H9 (cell line): ENCODE measurements at regions not wholly inside any gene's neighbourhood (a gene's known extent, or its start where the extent isn't known, plus 50 kb on each side); places are given as distances from the start of the nearest gene placed in this dataset.

Experiments used
- DNase-seq: peaks from one replicate; pipeline ENCODE4 v3.0.0-alpha.2; 2017
- H2AFZ ChIP-seq: one replicate; pipeline ENCODE4 v1.6.1; 2013; ENCODE audit warnings: mild to moderate bottlenecking, low read length, control low read depth, moderate library complexity
- H2AK5ac ChIP-seq: 2 replicates; pipeline ENCODE4 v1.6.1; 2013; ENCODE audit warnings: low read length, control low read depth, mixed read lengths; ENCODE audit not compliant: insufficient read length
- H2BK120ac ChIP-seq: one replicate; pipeline ENCODE4 v1.6.1; 2013; ENCODE audit warnings: low read depth, mild to moderate bottlenecking, low read length, control low read depth, inconsistent platforms; ENCODE audit not compliant: poor library complexity, severe bottlenecking
- H2BK12ac ChIP-seq: 2 replicates; pipeline ENCODE4 v1.6.1; 2013; ENCODE audit warnings: low read length, control low read depth, mixed read lengths, low read depth; ENCODE audit not compliant: insufficient read length
- H2BK15ac ChIP-seq: 2 replicates; pipeline ENCODE4 v1.6.1; 2013; ENCODE audit warnings: low read depth, low read length, control low read depth
- H2BK20ac ChIP-seq: one replicate; pipeline ENCODE4 v1.6.1; 2013; ENCODE audit warnings: low read depth, mild to moderate bottlenecking, low read length, control low read depth, inconsistent platforms; ENCODE audit not compliant: poor library complexity, severe bottlenecking
- H2BK5ac ChIP-seq: 2 replicates; pipeline ENCODE4 v1.6.1; 2013; ENCODE audit warnings: low read length, control low read depth, mixed read lengths; ENCODE audit not compliant: insufficient read length
- H3K14ac ChIP-seq: 2 replicates; pipeline ENCODE4 v1.6.1; 2013; ENCODE audit warnings: low read length, control low read depth; ENCODE audit not compliant: insufficient read depth
- H3K18ac ChIP-seq: 2 replicates; pipeline ENCODE4 v1.6.1; 2013; ENCODE audit warnings: low read depth, mild to moderate bottlenecking, mixed read lengths, low read length, control low read depth; ENCODE audit not compliant: insufficient read length
- H3K23ac ChIP-seq: 2 replicates; pipeline ENCODE4 v1.6.1; 2013; ENCODE audit warnings: low read length, control low read depth, mixed read lengths, low read depth; ENCODE audit not compliant: insufficient read length
- H3K23me2 ChIP-seq: 2 replicates; pipeline ENCODE4 v1.6.1; 2013; ENCODE audit warnings: low read depth, mild to moderate bottlenecking, mixed read lengths, low read length, control low read depth; ENCODE audit not compliant: insufficient read length, poor library complexity, severe bottlenecking
- H3K27ac ChIP-seq: 2 replicates; pipeline ENCODE4 v1.5.1; 2013; ENCODE audit warnings: low read length, control low read depth, mixed read lengths, low read depth; ENCODE audit not compliant: insufficient read length
- H3K27me3 ChIP-seq: 2 replicates; pipeline ENCODE4 v1.6.1; 2013; ENCODE audit warnings: low read length, control low read depth, inconsistent platforms; ENCODE audit not compliant: insufficient read depth
- H3K4ac ChIP-seq: 2 replicates; pipeline ENCODE4 v1.6.1; 2013; ENCODE audit warnings: low read depth, mild to moderate bottlenecking, control low read depth, inconsistent platforms, low read length, moderate library complexity
- H3K4me1 ChIP-seq: 2 replicates; pipeline ENCODE4 v1.6.1; 2013; ENCODE audit warnings: low read length, control low read depth, inconsistent platforms; ENCODE audit not compliant: insufficient read depth
- H3K4me2 ChIP-seq: 2 replicates; pipeline ENCODE4 v1.6.1; 2013; ENCODE audit warnings: low read length, control low read depth, mixed read lengths; ENCODE audit not compliant: insufficient read length, insufficient read depth
- H3K56ac ChIP-seq: 2 replicates; pipeline ENCODE4 v1.6.1; 2013; ENCODE audit warnings: low read depth, mild to moderate bottlenecking, mixed read lengths, low read length, control low read depth; ENCODE audit not compliant: insufficient read length
- H3K79me1 ChIP-seq: 2 replicates; pipeline ENCODE4 v1.6.1; 2013; ENCODE audit warnings: low read depth, mild to moderate bottlenecking, moderate library complexity, low read length, control low read depth, inconsistent platforms; ENCODE audit not compliant: insufficient read depth, poor library complexity, severe bottlenecking
- H3K79me2 ChIP-seq: 2 replicates; pipeline ENCODE4 v1.6.1; 2013; ENCODE audit warnings: low read length, control low read depth, inconsistent platforms; ENCODE audit not compliant: insufficient read depth
- H3K9ac ChIP-seq: 2 replicates; pipeline ENCODE4 v1.6.1; 2013; ENCODE audit warnings: low read length, control low read depth, mixed read lengths; ENCODE audit not compliant: insufficient read length; ENCODE audit errors: extremely low read depth
- H3K9me3 ChIP-seq: one replicate; pipeline ENCODE4 v1.6.1; 2013; ENCODE audit warnings: low read depth, low read length, inconsistent platforms; ENCODE audit not compliant: control insufficient read depth
- H3T11ph ChIP-seq: one replicate; pipeline ENCODE4 v1.6.1; 2013; ENCODE audit warnings: mild to moderate bottlenecking, low read length, control low read depth, inconsistent platforms
- H4K20me1 ChIP-seq: one replicate; pipeline ENCODE4 v1.6.1; 2013; ENCODE audit not compliant: control insufficient read depth, insufficient read length, insufficient read depth
- H4K5ac ChIP-seq: 2 replicates; pipeline ENCODE4 v1.6.1; 2013; ENCODE audit warnings: low read depth, mild to moderate bottlenecking, mixed read lengths, low read length, control low read depth; ENCODE audit not compliant: insufficient read length
- H4K8ac ChIP-seq: replicated peaks from 2 replicates; pipeline ENCODE4 v1.6.1; 2013; ENCODE audit warnings: low read length, control low read depth, mixed read lengths, low read depth; ENCODE audit not compliant: insufficient read length
- H4K91ac ChIP-seq: 2 replicates; pipeline ENCODE4 v1.6.1; 2013; ENCODE audit warnings: low read depth, mild to moderate bottlenecking, moderate library complexity, mixed read lengths, low read length, control low read depth; ENCODE audit not compliant: insufficient read length
- H3K27ac Mint-ChIP-seq, 3 experiments: 2 replicates in 2 of 3; 3 replicates in 1 of 3; pipeline ENCODE4 v1.8.0; 2020 to 2021; ENCODE audit warnings: mixed read lengths in 3 of 3, mild to moderate bottlenecking in 1 of 3, moderate library complexity in 1 of 3
- H3K27me3 Mint-ChIP-seq: 2 replicates; pipeline ENCODE4 v1.8.0; 2021; ENCODE audit warnings: low read depth, mild to moderate bottlenecking, moderate library complexity, mixed read lengths
- H3K36me3 Mint-ChIP-seq, 3 experiments: 2 replicates in 2 of 3; 3 replicates in 1 of 3; pipeline ENCODE4 v1.8.0; 2020 to 2021; ENCODE audit warnings: low read depth in 3 of 3, mixed read lengths in 3 of 3; ENCODE audit not compliant: insufficient read depth in 1 of 3
- H3K4me1 Mint-ChIP-seq, 2 experiments: 2 replicates each; pipeline ENCODE4 v1.8.0; 2020; ENCODE audit warnings: mixed read lengths in 2 of 2
- H3K4me3 Mint-ChIP-seq, 2 experiments: 2 replicates in 1 of 2; 3 replicates in 1 of 2; pipeline ENCODE4 v1.8.0; 2020 to 2021; ENCODE audit warnings: mild to moderate bottlenecking in 2 of 2, mixed read lengths in 2 of 2, moderate library complexity in 1 of 2
- H3K9me3 Mint-ChIP-seq, 2 experiments: 2 replicates in 1 of 2; 3 replicates in 1 of 2; pipeline ENCODE4 v1.8.0; 2020; ENCODE audit warnings: mild to moderate bottlenecking in 2 of 2, mixed read lengths in 2 of 2, moderate library complexity in 1 of 2
- CTCF ChIP-seq: fragments of 200-600 bp; sonication (generic); conservative IDR thresholded peaks from 3 replicates; pipeline ENCODE4 v1.8.0; 2021; ENCODE audit warnings: antibody characterized with exemption, mild to moderate bottlenecking

- Histone ChIP-seq H3K9ac (no peak overlapping the region), H3K23ac (no peak overlapping the region), H3K4ac (no peak overlapping the region), H2BK5ac (no peak overlapping the region), H2AFZ (no peak overlapping the region), H3K18ac (no peak overlapping the region), H3K79me1 (no peaks in the 10 kb centered on the region), H3K14ac (no peak overlapping the region), H2AK5ac (no peak overlapping the region), H4K91ac (no peak overlapping the region), H3K27ac (no peak overlapping the region), H3K4me1 (no peaks in the 10 kb centered on the region), H3K27me3 (no peaks in the 10 kb centered on the region), H2BK12ac (no peak overlapping the region), H2BK20ac (no peak overlapping the region), H3T11ph (no peak overlapping the region), H3K23me2 (no peaks in the 10 kb centered on the region), H3K4me2 (no peak overlapping the region), H2BK120ac (no peak overlapping the region), H2BK15ac (no peak overlapping the region), H4K20me1 (no peaks in the 10 kb centered on the region), H4K5ac (no peak overlapping the region), H3K9me3 (no peaks in the 10 kb centered on the region), H3K56ac (no peak overlapping the region), H4K8ac (no peak overlapping the region), H3K79me2 (no peaks in the 10 kb centered on the region)
- DNase-seq, result no peak
- H3K36me3 Mint-ChIP-seq, result no peaks in the 10 kb centered on the region; a peak in 1 of 7 replicates
- H3K4me1 Mint-ChIP-seq, result no peaks in the 10 kb centered on the region
- no peak overlapping the region for H3K27ac Mint-ChIP-seq
- no peaks in the 10 kb centered on the region for H3K27me3 Mint-ChIP-seq
- H3K4me3 Mint-ChIP-seq, result no peak overlapping the region
- no peak for TF ChIP-seq CTCF
- no peaks in the 10 kb centered on the region for H3K9me3 Mint-ChIP-seq
Measured at GRCh38 chr2:189281201-189281600, 101.6 kb upstream of the COL5A2 start.
